H1 (cell line): ENCODE measurements at regions not wholly inside any gene's neighbourhood (a gene's known extent, or its start where the extent isn't known, plus 50 kb on each side); places are given as distances from the start of the nearest gene placed in this dataset.

ENCODE experiments used
- CTCF ChIA-PET: fragments of 300-600 bp; sonication (Branson Sonifier 250); formaldehyde crosslinking; loops from one replicate; lab custom pipeline; 2021; ENCODE audit not compliant: partially characterized antibody; lab: Charles Lee
- POLR2A ChIA-PET: fragments of 300-600 bp; sonication (Branson Sonifier 250); formaldehyde crosslinking; loops from one replicate; lab custom pipeline; 2021; ENCODE audit warnings: inconsistent platforms; ENCODE audit not compliant: partially characterized antibody; lab: Charles Lee
- DNase-seq, 2 experiments: peaks; one replicate each; pipeline versions ENCODE4 v3.0.0 to v3.0.0-alpha.2; 2010 to 2022; ENCODE audit warnings: low spot score in 2 of 2, low read depth in 1 of 2, mixed read lengths in 1 of 2
- FAIRE-seq: peaks from 2 replicates; lab custom pipeline; 2011; peaks lifted over from hg19 to GRCh38; lab: Jason Lieb, UNC
- H2AFZ ChIP-seq: 2 replicates; pipeline ENCODE4 v1.8.1; 2012; ENCODE audit warnings: low read length, inconsistent platforms
- H2AK5ac ChIP-seq: 2 replicates; pipeline ENCODE4 v1.6.1; 2013; ENCODE audit warnings: low read depth, low read length
- H2BK120ac ChIP-seq: replicated peaks from 2 replicates; pipeline ENCODE3; 2013; ENCODE audit warnings: low read depth, low read length, inconsistent platforms
- H2BK12ac ChIP-seq: 2 replicates; pipeline ENCODE4 v1.6.1; 2013; ENCODE audit warnings: low read depth, low read length
- H2BK15ac ChIP-seq: 2 replicates; pipeline ENCODE4 v1.6.1; 2013; ENCODE audit warnings: low read length
- H2BK20ac ChIP-seq: 2 replicates; pipeline ENCODE4 v1.6.1; 2013; ENCODE audit warnings: low read length
- H2BK5ac ChIP-seq: 2 replicates; pipeline ENCODE4 v1.6.1; 2013; ENCODE audit warnings: low read depth, low read length
- H3K14ac ChIP-seq: 2 replicates; pipeline ENCODE4 v1.6.1; 2013; ENCODE audit warnings: inconsistent platforms; ENCODE audit not compliant: insufficient read length
- H3K18ac ChIP-seq: 2 replicates; pipeline ENCODE4 v1.6.1; 2013; ENCODE audit warnings: low read length; ENCODE audit errors: extremely low read depth
- H3K23ac ChIP-seq: 2 replicates; pipeline ENCODE4 v1.6.1; 2013; ENCODE audit warnings: inconsistent platforms; ENCODE audit not compliant: insufficient read length
- H3K23me2 ChIP-seq: 2 replicates; pipeline ENCODE4 v1.6.1; 2013; ENCODE audit warnings: low read depth, low read length
- H3K27ac ChIP-seq: 2 replicates; pipeline ENCODE4 v1.6.1; 2011; ENCODE audit warnings: low read depth, low read length, inconsistent platforms
- H3K27me3 ChIP-seq, 4 experiments: replicated peaks in 1 of 4; 1 replicate in 1 of 4; 2 replicates in 3 of 4; pipeline versions ENCODE4 v1.6.1 to v1.8.1; 2011 to 2013; ENCODE audit warnings: low read length in 3 of 4, mild to moderate bottlenecking in 3 of 4, inconsistent platforms in 2 of 4, mixed read lengths in 2 of 4, moderate library complexity in 1 of 4; ENCODE audit not compliant: control insufficient read depth in 3 of 4, insufficient read depth in 3 of 4; ENCODE audit errors: extremely low read depth in 1 of 4
- H3K36me3 ChIP-seq, 4 experiments: 2 replicates each; pipeline versions ENCODE4 v1.6.1 to v1.8.1; 2011 to 2013; ENCODE audit warnings: mild to moderate bottlenecking in 4 of 4, low read length in 3 of 4, moderate library complexity in 2 of 4, control low read depth in 1 of 4, inconsistent platforms in 1 of 4; ENCODE audit not compliant: insufficient read depth in 4 of 4, control insufficient read depth in 2 of 4
- H3K4ac ChIP-seq: replicated peaks from 2 replicates; pipeline ENCODE3; 2013; ENCODE audit warnings: low read length, low read depth, mixed read lengths, inconsistent platforms; ENCODE audit not compliant: insufficient read length
- H3K4me1 ChIP-seq, 4 experiments: replicated peaks in 1 of 4; 1 replicate in 1 of 4; 2 replicates in 3 of 4; pipeline versions ENCODE4 v1.6.1 to v1.8.1; 2011 to 2013; ENCODE audit warnings: low read length in 3 of 4, inconsistent platforms in 2 of 4, mixed read lengths in 1 of 4; ENCODE audit not compliant: insufficient read depth in 4 of 4, control insufficient read depth in 3 of 4
- H3K4me2 ChIP-seq, 2 experiments: 2 replicates each; pipeline versions ENCODE4 v1.6.1 to v1.8.1; 2011 to 2013; ENCODE audit warnings: low read depth in 2 of 2, low read length in 2 of 2, control low read depth in 1 of 2, inconsistent platforms in 1 of 2, mild to moderate bottlenecking in 1 of 2; ENCODE audit not compliant: insufficient read depth in 1 of 2
- H3K4me3 ChIP-seq, 4 experiments: fragments of 200-600, 300-600 bp in 1 of 4; sonication (generic), shearing (Covaris generic), sonication (Bioruptor Twin) in 1 of 4; 2 replicates each; pipeline versions ENCODE4 v1.5.1 to v1.8.1; 2011 to 2016; ENCODE audit warnings: low read length in 4 of 4, low read depth in 3 of 4, control low read depth in 2 of 4, inconsistent platforms in 2 of 4, mild to moderate bottlenecking in 2 of 4, mixed read lengths in 1 of 4, moderate library complexity in 1 of 4; ENCODE audit not compliant: insufficient read depth in 2 of 4; ENCODE audit errors: extremely low read depth in 1 of 4
- H3K56ac ChIP-seq: replicated peaks from 2 replicates; pipeline ENCODE3; 2013; ENCODE audit warnings: low read depth, mild to moderate bottlenecking, mixed read lengths, low read length, inconsistent platforms; ENCODE audit not compliant: insufficient read length
- H3K79me1 ChIP-seq: 2 replicates; pipeline ENCODE4 v1.6.1; 2013; ENCODE audit warnings: low read depth, low read length, control low read depth
- H3K79me2 ChIP-seq, 2 experiments: 2 replicates each; pipeline versions ENCODE4 v1.6.1 to v1.8.1; 2012 to 2013; ENCODE audit warnings: low read length in 2 of 2, mild to moderate bottlenecking in 2 of 2, inconsistent platforms in 1 of 2; ENCODE audit not compliant: insufficient read depth in 2 of 2, control insufficient read depth in 1 of 2
- H3K9ac ChIP-seq, 4 experiments: replicated peaks in 1 of 4; 1 replicate in 1 of 4; 2 replicates in 3 of 4; pipeline versions ENCODE4 v1.6.1 to v1.8.1; 2011 to 2013; ENCODE audit warnings: low read depth in 3 of 4, low read length in 3 of 4, control low read depth in 2 of 4, mild to moderate bottlenecking in 2 of 4, moderate library complexity in 2 of 4, inconsistent platforms in 1 of 4; ENCODE audit errors: extremely low read depth in 1 of 4
- H3K9me3 ChIP-seq, 2 experiments: 2 replicates each; pipeline versions ENCODE4 v1.6.1 to v1.8.1; 2012 to 2013; ENCODE audit warnings: mild to moderate bottlenecking in 2 of 2, moderate library complexity in 2 of 2, control low read depth in 1 of 2, inconsistent platforms in 1 of 2, low read depth in 1 of 2, low read length in 1 of 2, mixed read lengths in 1 of 2; ENCODE audit not compliant: insufficient read depth in 2 of 2
- H4K20me1 ChIP-seq, 2 experiments: replicated peaks in 1 of 2; 2 replicates each; pipeline versions ENCODE3 to v1.8.1; 2011 to 2013; ENCODE audit warnings: inconsistent platforms in 2 of 2, low read length in 2 of 2, mild to moderate bottlenecking in 1 of 2; ENCODE audit not compliant: insufficient read depth in 2 of 2, control insufficient read depth in 1 of 2
- H4K5ac ChIP-seq: 2 replicates; pipeline ENCODE4 v1.6.1; 2013; ENCODE audit warnings: low read length, low read depth, mixed read lengths, inconsistent platforms; ENCODE audit not compliant: insufficient read length
- H4K8ac ChIP-seq: 2 replicates; pipeline ENCODE4 v1.8.0; 2013; ENCODE audit warnings: mild to moderate bottlenecking, moderate library complexity, low read length, inconsistent platforms; ENCODE audit not compliant: insufficient read depth; ENCODE audit errors: extremely low read depth
- H4K91ac ChIP-seq: replicated peaks from 2 replicates; pipeline ENCODE3; 2013; ENCODE audit warnings: low read length, mixed read lengths, inconsistent platforms; ENCODE audit not compliant: insufficient read length
- CEBPB ChIP-seq: IDR thresholded peaks from 2 replicates; pipeline ENCODE4 v1.6.1; 2012; ENCODE audit warnings: low read depth, low read length
- CHD2 ChIP-seq: IDR thresholded peaks from 2 replicates; pipeline ENCODE4 v1.6.1; 2012; ENCODE audit warnings: low read length, improper control_type of control experiment
- EZH2 ChIP-seq: fragments of 200-600 bp; sonication (generic); IDR thresholded peaks from 2 replicates; pipeline ENCODE4 v1.7.1; 2012; ENCODE audit warnings: low read depth, mild to moderate bottlenecking, moderate library complexity, low read length, inconsistent platforms; ENCODE audit not compliant: severe bottlenecking
- KDM5A ChIP-seq: fragments of 200-600 bp; IDR thresholded peaks from 2 replicates; pipeline ENCODE4 v1.7.1; 2012; ENCODE audit warnings: mild to moderate bottlenecking, low read length, inconsistent platforms, mixed read lengths
- NANOG ChIP-seq: IDR thresholded peaks from 2 replicates; pipeline ENCODE4 v1.6.1; 2011; ENCODE audit warnings: low read length, low read depth, mild to moderate bottlenecking, inconsistent platforms; ENCODE audit not compliant: insufficient read depth, poor library complexity, severe bottlenecking
- NRF1 ChIP-seq: IDR thresholded peaks from 2 replicates; pipeline ENCODE4 v1.6.1; 2011; ENCODE audit warnings: mild to moderate bottlenecking, low read depth, low read length, improper control_type of control experiment
- SAP30 ChIP-seq: fragments of 300-600 bp; sonication (generic); IDR thresholded peaks from 2 replicates; pipeline ENCODE4 v1.7.1; 2012; ENCODE audit warnings: low read length, moderate library complexity, mild to moderate bottlenecking, inconsistent platforms; ENCODE audit not compliant: insufficient read depth, insufficient replicate concordance
- TAF1 ChIP-seq: IDR thresholded peaks from 2 replicates; pipeline ENCODE4 v1.6.1; 2011; ENCODE audit warnings: mild to moderate bottlenecking, low read depth, low read length
- TEAD4 ChIP-seq: IDR thresholded peaks from 2 replicates; pipeline ENCODE4 v1.6.1; 2012; ENCODE audit warnings: low read depth, low read length, inconsistent platforms, mixed read lengths
- WGBS, 2 experiments: shearing (Covaris generic) in 1 of 2; methylation state at CpG; one replicate each; pipeline versions ENCODE4 v1.1.6 to v1.1.7; 2013 to 2015; ENCODE audit warnings: low lambda C conversion rate in 2 of 2, mixed read lengths in 2 of 2, inconsistent platforms in 1 of 2, low coverage in 1 of 2, missing lambda C conversion rate in 1 of 2; ENCODE audit not compliant: insufficient replicate concordance in 2 of 2, insufficient coverage in 1 of 2, insufficient read length in 1 of 2; ENCODE audit errors: extremely low coverage in 1 of 2, missing lambda C conversion rate in 1 of 2; 5-methylcytosine and 5-hydroxymethylcytosine counted together

DNA sequence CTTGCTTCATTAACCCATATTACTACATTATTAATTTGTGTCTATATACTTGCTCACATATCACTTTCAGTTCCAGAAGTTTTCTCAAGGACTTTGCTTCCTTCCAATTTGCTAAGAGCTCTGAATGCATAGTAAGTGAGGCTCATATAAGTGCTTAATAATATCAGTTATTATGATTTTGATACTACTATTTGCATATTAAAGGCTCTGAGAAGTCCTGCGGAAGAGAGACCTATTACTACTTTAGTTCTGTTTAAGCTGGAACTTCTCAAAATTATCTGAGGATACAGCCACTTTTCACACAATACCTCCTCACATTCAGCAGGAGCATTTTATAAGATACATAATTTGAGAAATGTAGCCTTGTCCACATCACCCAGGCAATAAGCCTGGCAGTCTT is 81.6 kb downstream of the GJD2 start:
- no peaks in the 10 kb centered on the region for H3K27me3 ChIP-seq
- no peak overlapping the region for H2BK5ac ChIP-seq
- no peaks in the 10 kb centered on the region for H3K4me1 ChIP-seq
- no peak overlapping the region for H2AFZ ChIP-seq
- TF ChIP-seq TEAD4 (no peak), NRF1 (no peak), NANOG (no peak), SAP30 (no peak), EZH2 (no peak), KDM5A (no peak), CHD2 (no peak), CEBPB (no peak), TAF1 (no peak)
- WGBS, 2 experiments: 90% methylated on average over 1 of the region's 1 CpG; no CpG with 5 or more reads in 1 of the 2 experiments
- H4K5ac ChIP-seq: no peak overlapping the region
- no peak overlapping the region for H3K4me3 ChIP-seq
- H3K18ac ChIP-seq: no peak overlapping the region
- no peaks in the 10 kb centered on the region for H3K79me2 ChIP-seq
- no peak overlapping the region for H3K4me2 ChIP-seq
- ChIA-PET POLR2A (no interaction called here), CTCF (interaction anchor here (2.0 kb wide), 1 partner anchor 18 kb away, joined by 4 read pairs; no protein-coding TSS in a partner anchor)
- no peak overlapping the region for H2BK12ac ChIP-seq
- no peaks in the 10 kb centered on the region for H3K23me2 ChIP-seq
- no peak overlapping the region for H3K23ac ChIP-seq
- no peak for DNase-seq
- no peak overlapping the region for H3K14ac ChIP-seq
- H4K91ac ChIP-seq: no peak overlapping the region
- no peak overlapping the region for H3K9ac ChIP-seq
- H3K4ac ChIP-seq: no peak overlapping the region
- H3K79me1 ChIP-seq: no peaks in the 10 kb centered on the region
- no peak overlapping the region for H3K27ac ChIP-seq
- H3K56ac ChIP-seq: no peak overlapping the region
- no peaks in the 10 kb centered on the region for H3K36me3 ChIP-seq
- H4K20me1 ChIP-seq: no peaks in the 10 kb centered on the region
- no peak for FAIRE-seq
- H2BK20ac ChIP-seq: no peak overlapping the region
- no peak overlapping the region for H2BK120ac ChIP-seq
- no peak overlapping the region for H4K8ac ChIP-seq
- H2BK15ac ChIP-seq: no peak overlapping the region
- H2AK5ac ChIP-seq: no peak overlapping the region
- no peaks in the 10 kb centered on the region for H3K9me3 ChIP-seq
